Heart right ventricle (tissue), 16 donors: ENCODE measurements at regions not wholly inside any gene's neighbourhood (a gene's known extent, or its start where the extent isn't known, plus 50 kb on each side); places are given as distances from the start of the nearest gene placed in this dataset.
"Not testable (repeated sequence)": the region's sequence is repeated elsewhere in the genome, so short reads cannot be mapped to it uniquely, and the experiment has no call there.

Experiments used
- ATAC-seq, 8 donors: fragments of 200-7000 bp; cut with Tn5 transposase; one replicate each; pipeline ENCODE4 v1.9.1; 2020; ENCODE audit warnings: mild to moderate bottlenecking in 8 of 8, moderate library complexity in 8 of 8, moderate number of reproducible peaks in 1 of 8
- DNase-seq, 2 donors: peaks; one replicate each; pipeline ENCODE4 v3.0.0-alpha.2; 2020
- H3K27ac ChIP-seq, 10 donors: fragments of 200-600 bp; sonication (generic) in 2 of 10; one replicate each; pipeline versions ENCODE4 v1.5.0 to v1.8.0; 2020 to 2022; ENCODE audit warnings: mild to moderate bottlenecking in 3 of 10
- H3K27me3 ChIP-seq, 7 donors: fragments of 200-600 bp; one replicate each; pipeline ENCODE4 v1.8.0; 2021 to 2022; ENCODE audit warnings: mild to moderate bottlenecking in 2 of 7
- H3K36me3 ChIP-seq, 9 donors: fragments of 200-600 bp; sonication (generic) in 1 of 9; one replicate each; pipeline versions ENCODE4 v1.5.0 to v1.8.0; 2020 to 2022; ENCODE audit warnings: mild to moderate bottlenecking in 2 of 9
- H3K4me1 ChIP-seq, 9 donors: fragments of 200-600 bp; sonication (generic) in 1 of 9; one replicate each; pipeline versions ENCODE4 v1.5.0 to v1.8.0; 2020 to 2022; ENCODE audit warnings: mild to moderate bottlenecking in 4 of 9
- H3K4me3 ChIP-seq, 10 donors: fragments of 200-600 bp; sonication (generic) in 2 of 10; one replicate each; pipeline versions ENCODE4 v1.5.0 to v1.8.0; 2020 to 2022; ENCODE audit warnings: mild to moderate bottlenecking in 7 of 10, moderate library complexity in 2 of 10
- H3K9me3 ChIP-seq, 11 donors: fragments of 200-600 bp in 10 of 11; sonication (generic) in 2 of 11; one replicate each; pipeline versions ENCODE4 v1.5.0 to v1.8.0; 2013 to 2022; ENCODE audit warnings: mild to moderate bottlenecking in 2 of 11, control low read depth in 1 of 11, moderate library complexity in 1 of 11
- WGBS, 2 donors: extraction: QIAGEN DNeasy Blood & Tissue Kit; methylation state at CpG; one replicate each; pipeline ENCODE4 v1.1.7; 2013; ENCODE audit warnings: inconsistent platforms in 1 of 2; 5-methylcytosine and 5-hydroxymethylcytosine counted together
- intact Hi-C, 10 donors: fragments of 100-400 bp; cut with DNase I; formaldehyde crosslinking; loops; one replicate each; pipeline versions ENCODE4 v1.11.1 to v1.14.2; 2022
- TF ChIP-seq, protein P1 (sequence below), 9 donors: fragments of 200-600 bp; sonication (generic) in 2 of 9; IDR thresholded peaks; one replicate each; pipeline versions ENCODE4 v1.5.0 to v1.8.0; 2021 to 2022; ENCODE audit warnings: antibody characterized with exemption in 9 of 9, mild to moderate bottlenecking in 5 of 9, moderate library complexity in 1 of 9
- donor health status: Arrhythmogenic right ventricular cardiomyopathy.
- donor health status: ischemic (EF 13 %, LVEDD 7.1; RV severe dilation, severe dysfunction).
- donor health status: healthy with polysubstance abuse.
- donor health status: DM: no; HTN: yes; CAD: no.
- donor health status: DM: no; HTN: no; CAD: no.
- donor health status: ischemic (EF 25% LVEDD 6.9; RV normal size, moderate dysfunction).
- donor health status: ischemic (EF 25% LVEDD 5.7; RV mildly dilated, moderate dysfunction).
- donor health status: healthy.
- donor health status: DM: yes; HTN: yes; CAD: no.
- donor health status: Ischemic cardiomyopathy.
- donor health status: ischemic (EF 35%, LVEDD 5.7; RV mildly dilated, moderate dysfunction).
- donor health status: nonischemic (EF 11% LVEDD 7.7; RV severe dilation, severe dysfunction).
- donor health status: DM: yes; HTN: yes; CAD: no.
- donor health status: PGD.
- donor health status: ischemic (EF 29% LVEDD 5.4; RV normal size, mild dysfunction).
- donor health status: nonischemic (EF 23%, LVEDD 6.1; RV moderate dilation, normal function).

DNA sequence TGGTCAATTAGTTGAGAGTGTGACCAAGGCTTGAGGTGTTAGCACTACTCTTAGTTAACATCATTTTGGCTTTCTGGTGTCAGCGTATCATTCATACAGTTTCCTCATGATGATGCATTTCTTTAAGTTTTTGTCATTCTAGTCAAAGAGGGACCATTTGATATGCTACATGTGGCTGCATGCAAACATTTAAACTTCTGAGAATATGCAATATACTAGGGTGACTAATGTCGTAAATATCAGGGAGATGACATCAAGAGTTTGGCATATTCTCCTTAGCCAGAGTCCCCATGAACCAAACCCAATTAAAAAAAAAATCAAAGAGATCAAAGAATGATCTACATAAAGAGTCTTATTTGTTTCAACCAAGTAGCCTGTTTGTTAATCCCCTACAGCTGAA lies 537.4 kb upstream of the PCDH7 start:
- TF ChIP-seq, protein P1, sequence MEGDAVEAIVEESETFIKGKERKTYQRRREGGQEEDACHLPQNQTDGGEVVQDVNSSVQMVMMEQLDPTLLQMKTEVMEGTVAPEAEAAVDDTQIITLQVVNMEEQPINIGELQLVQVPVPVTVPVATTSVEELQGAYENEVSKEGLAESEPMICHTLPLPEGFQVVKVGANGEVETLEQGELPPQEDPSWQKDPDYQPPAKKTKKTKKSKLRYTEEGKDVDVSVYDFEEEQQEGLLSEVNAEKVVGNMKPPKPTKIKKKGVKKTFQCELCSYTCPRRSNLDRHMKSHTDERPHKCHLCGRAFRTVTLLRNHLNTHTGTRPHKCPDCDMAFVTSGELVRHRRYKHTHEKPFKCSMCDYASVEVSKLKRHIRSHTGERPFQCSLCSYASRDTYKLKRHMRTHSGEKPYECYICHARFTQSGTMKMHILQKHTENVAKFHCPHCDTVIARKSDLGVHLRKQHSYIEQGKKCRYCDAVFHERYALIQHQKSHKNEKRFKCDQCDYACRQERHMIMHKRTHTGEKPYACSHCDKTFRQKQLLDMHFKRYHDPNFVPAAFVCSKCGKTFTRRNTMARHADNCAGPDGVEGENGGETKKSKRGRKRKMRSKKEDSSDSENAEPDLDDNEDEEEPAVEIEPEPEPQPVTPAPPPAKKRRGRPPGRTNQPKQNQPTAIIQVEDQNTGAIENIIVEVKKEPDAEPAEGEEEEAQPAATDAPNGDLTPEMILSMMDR (IDR thresholded peaks at IDR 0.05) = no peak
- ATAC-seq (no peak), DNase-seq (no peak)
- H3K36me3 ChIP-seq = no peaks in the 10 kb centered on the region
- no peak overlapping the region for H3K4me3 ChIP-seq
- WGBS, 2 donors = 85 to 88% methylated on average over 2 of the region's 2 CpGs
- intact Hi-C loops = no loop called here
- no peaks in the 10 kb centered on the region for H3K27me3 ChIP-seq
- peaks cover 0 to 20% (median 0%) of the 10 kb centered on the region in 11 donors for H3K9me3 ChIP-seq
- no peaks in the 10 kb centered on the region for H3K4me1 ChIP-seq
- no peak overlapping the region for H3K27ac ChIP-seq

DNA sequence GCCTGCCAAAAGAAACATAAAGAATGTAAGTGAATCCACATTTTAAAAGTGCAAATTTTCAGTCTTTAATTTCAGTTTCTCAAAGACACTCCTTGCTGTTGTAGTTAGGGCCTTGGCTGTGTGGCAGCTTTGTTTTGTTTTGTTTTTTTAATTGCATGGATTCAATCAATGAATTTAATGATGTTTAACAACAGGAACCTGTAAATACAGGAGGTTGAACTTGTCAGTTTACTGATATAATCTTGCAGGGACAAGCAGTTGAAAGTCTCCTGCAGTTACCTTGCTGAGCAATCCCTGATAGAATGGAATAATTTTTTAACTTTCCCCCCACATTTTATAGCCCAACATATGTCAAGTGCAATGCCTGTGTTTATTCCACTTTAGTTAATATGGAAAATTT lies 528.3 kb upstream of the PCDH7 start:
- TF ChIP-seq, protein P1 (IDR thresholded peaks at IDR 0.05) = no peak
- intact Hi-C loops = no loop called here
- Histone ChIP-seq H3K4me3 (no peak overlapping the region), H3K4me1 (no peaks in the 10 kb centered on the region), H3K9me3 (peaks cover 0 to 10% (median 0%) of the 10 kb centered on the region in 11 donors), H3K27ac (no peak overlapping the region), H3K36me3 (no peaks in the 10 kb centered on the region), H3K27me3 (no peaks in the 10 kb centered on the region)
- DNase-seq (no peak), ATAC-seq (no peak)

DNA sequence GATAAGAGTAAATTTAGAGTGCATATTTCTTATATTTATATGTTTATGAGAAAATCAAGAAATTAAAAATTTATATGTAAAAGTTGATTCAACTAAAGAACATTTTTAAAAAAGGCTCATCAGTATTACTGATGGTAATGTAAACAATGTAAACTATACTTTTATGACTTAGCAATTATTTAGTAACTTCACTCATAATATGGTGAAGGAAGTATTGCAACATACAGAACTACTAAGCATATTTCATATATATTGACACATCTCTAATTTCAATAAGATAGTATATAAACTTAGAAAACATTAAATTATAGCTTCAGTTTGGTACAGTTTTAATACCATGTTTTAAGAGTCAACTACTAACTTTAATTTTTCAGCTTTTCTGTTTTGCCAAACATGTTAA lies 512.8 kb upstream of the PCDH7 start:
- Histone ChIP-seq H3K27ac (no peak overlapping the region), H3K27me3 (no peaks in the 10 kb centered on the region), H3K9me3 (peaks cover 0 to 31% (median 0%) of the 10 kb centered on the region in 11 donors), H3K4me3 (no peak overlapping the region), H3K36me3 (no peaks in the 10 kb centered on the region), H3K4me1 (no peaks in the 10 kb centered on the region)
- DNase-seq = no peak
- TF ChIP-seq, protein P1 (IDR thresholded peaks at IDR 0.05) = no peak
- intact Hi-C loops = no loop called here
- no peak for ATAC-seq

DNA sequence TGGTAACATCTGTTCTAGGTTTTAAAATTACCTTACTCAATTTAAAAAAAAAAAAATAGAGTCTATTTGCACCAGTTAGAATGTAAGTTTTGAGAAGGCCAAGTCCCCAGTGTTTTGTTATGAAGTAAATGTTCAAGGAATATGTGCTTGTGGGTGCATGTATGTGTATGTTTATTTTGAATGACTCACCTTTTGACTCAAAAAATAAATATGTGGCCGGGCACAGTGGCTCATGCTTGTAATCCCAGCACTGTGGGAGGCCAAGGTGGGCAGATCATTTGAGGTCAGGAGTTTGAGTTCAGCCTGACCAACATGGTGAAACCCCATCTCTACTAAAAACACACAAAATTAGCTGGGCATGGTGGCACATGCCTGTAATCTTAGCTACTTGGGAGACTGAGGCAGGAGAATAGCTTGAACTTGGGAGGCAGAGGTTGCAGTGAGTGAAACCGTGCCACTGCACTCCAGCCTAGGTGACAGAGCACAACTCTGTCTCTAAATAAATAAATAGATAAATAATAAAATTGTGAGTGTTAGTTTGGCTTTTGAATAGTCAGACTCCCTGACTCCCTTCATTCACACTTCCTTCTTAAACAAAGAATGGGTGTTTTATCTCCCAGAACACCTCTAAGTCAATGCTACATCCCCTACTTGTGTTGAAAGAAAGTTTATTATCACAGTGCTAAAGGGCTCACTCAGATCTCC lies 511.3 kb upstream of the PCDH7 start:
- no peak for ATAC-seq
- TF ChIP-seq, protein P1 (IDR thresholded peaks at IDR 0.05) = no peak

DNA sequence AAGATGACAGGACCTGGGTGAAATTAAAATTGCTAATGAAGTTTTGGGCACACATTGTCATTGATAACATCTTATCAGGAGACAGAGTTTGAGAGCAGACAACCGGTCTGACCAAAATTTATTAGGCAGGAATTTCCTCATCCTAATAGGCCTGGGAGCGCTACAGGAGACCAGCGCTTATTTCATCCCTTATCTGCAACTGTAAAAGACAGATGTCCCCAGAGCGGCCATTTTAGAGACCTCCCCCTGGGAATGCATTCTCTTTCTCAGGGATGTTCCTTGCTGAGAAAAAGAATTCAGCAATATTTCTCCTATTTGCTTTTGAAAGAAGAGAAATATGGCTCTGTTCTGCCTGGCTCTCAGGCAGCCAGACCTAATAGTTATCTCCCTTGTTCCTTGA lies 504.2 kb upstream of the PCDH7 start:
- H3K4me3 ChIP-seq, H3K27me3 ChIP-seq, DNase-seq, ATAC-seq, intact Hi-C loops, H3K4me1 ChIP-seq, H3K27ac ChIP-seq, H3K36me3 ChIP-seq: not testable (repeated sequence)
- H3K9me3 ChIP-seq = peaks cover 0 to 48% (median 7%) of the 10 kb centered on the region in 11 donors
- WGBS, 2 donors = 94% methylated on average over 4 of the region's 4 CpGs

More for the DNA sequence above, 511.3 kb upstream of the PCDH7 start:
- H3K4me1 ChIP-seq = no peaks in the 10 kb centered on the region
- no peaks in the 10 kb centered on the region for H3K27me3 ChIP-seq
- H3K36me3 ChIP-seq = no peaks in the 10 kb centered on the region
- H3K27ac ChIP-seq = no peak overlapping the region
- intact Hi-C loops = no loop called here
- no peak overlapping the region for H3K4me3 ChIP-seq
- 64 to 83% methylated on average over 2 of the region's 2 CpGs for WGBS, 2 donors
- H3K9me3 ChIP-seq = peaks cover 0 to 22% (median 0%) of the 10 kb centered on the region in 11 donors
- no peak for DNase-seq
